OCI-LY1 (cell line): ENCODE measurements at regions not wholly inside any gene's neighbourhood (a gene's known extent, or its start where the extent isn't known, plus 50 kb on each side); places are given as distances from the start of the nearest gene placed in this dataset.

ENCODE experiments used
- CTCF ChIP-seq: fragments of 200-600 bp; sonication (generic), shearing (Covaris generic); IDR thresholded peaks from 2 replicates; pipeline ENCODE4 v1.5.1; 2017; ENCODE audit warnings: mild to moderate bottlenecking, antibody characterized with exemption, low read length, moderate library complexity, mixed read lengths
- EZH2 ChIP-seq: fragments of 200-600 bp; sonication (generic), shearing (Covaris generic); IDR thresholded peaks from 2 replicates; pipeline ENCODE4 v1.8.0; 2017; ENCODE audit warnings: borderline replicate concordance, mixed run types, mild to moderate bottlenecking, antibody characterized with exemption, low read length, moderate library complexity, mixed read lengths

- no peak for TF ChIP-seq CTCF
- TF ChIP-seq EZH2, result no peak
These were observed 83.5 kb upstream of the C14orf180 start for GRCh38 chr14:104496095-104496494.
